Ovary (tissue), 7 donors: ENCODE measurements at regions not wholly inside any gene's neighbourhood (a gene's known extent, or its start where the extent isn't known, plus 50 kb on each side); places are given as distances from the start of the nearest gene placed in this dataset.

Experiments used
- DNase-seq, 5 donors: peaks; one replicate each; pipeline ENCODE4 v3.0.0-alpha.2; 2019 to 2020
- H3K27ac ChIP-seq, 2 donors: fragments of 200-600 bp; one replicate each; pipeline versions ENCODE4 v1.5.1 to v1.8.0; 2019 to 2022
- H3K27me3 ChIP-seq: fragments of 200-600 bp; one replicate; pipeline ENCODE4 v1.8.0; 2022
- H3K36me3 ChIP-seq: fragments of 200-600 bp; sonication (generic); one replicate; pipeline ENCODE4 v1.5.1; 2019
- H3K4me1 ChIP-seq: one replicate; pipeline ENCODE4 v1.8.1; 2013; ENCODE audit warnings: mild to moderate bottlenecking, moderate library complexity; ENCODE audit not compliant: insufficient read depth
- H3K4me3 ChIP-seq: fragments of 200-600 bp; sonication (generic); one replicate; pipeline ENCODE4 v1.5.1; 2017
- H3K9me3 ChIP-seq, 2 donors: fragments of 200-600 bp in 1 of 2; sonication (generic) in 1 of 2; one replicate each; pipeline versions ENCODE4 v1.5.1 to v1.8.1; 2013 to 2019; ENCODE audit warnings: mild to moderate bottlenecking in 1 of 2, moderate library complexity in 1 of 2
- EP300 ChIP-seq: sonication (generic); formaldehyde crosslinking; IDR thresholded peaks from one replicate; pipeline ENCODE4 v1.6.1; 2017; ENCODE audit warnings: antibody characterized with exemption
- POLR2A ChIP-seq: fragments of 450-650 bp; IDR thresholded peaks from one replicate; pipeline ENCODE4 v1.6.1; 2017; ENCODE audit warnings: antibody characterized with exemption, mild to moderate bottlenecking, moderate library complexity
- WGBS, 3 donors: extraction: QIAGEN DNeasy Blood & Tissue Kit in 1 of 3; methylation state at CpG; one replicate each; pipeline versions ENCODE4 v1.1.5 to v1.1.7; 2013 to 2017; 5-methylcytosine and 5-hydroxymethylcytosine counted together
- intact Hi-C, 4 donors: fragments of 100-400 bp; cut with DNase I; formaldehyde crosslinking; loops; one replicate each; pipeline versions ENCODE4 v1.11.0 to v1.15.1; 2022 to 2023
- TF ChIP-seq, protein P1 (sequence below), 3 donors: fragments of 450-650 bp in 2 of 3; fragments of 200-600 bp in 1 of 3; IDR thresholded peaks; one replicate each; pipeline versions ENCODE4 v1.5.1 to v1.8.0; 2016 to 2022; ENCODE audit warnings: antibody characterized with exemption in 3 of 3, mild to moderate bottlenecking in 1 of 3
- donor health status: DM: no; HTN: no; CAD: no; lungs with moderate emphysema.
- donor health status: DM: no; HTN: no; CAD: no.
- donor health status: Bipolar disorder and iron deficiency.
- donor health status: DM: no; HTN: no; CAD: no.
- donor health status: DM: yes; HTN: yes; CAD: no.

DNA sequence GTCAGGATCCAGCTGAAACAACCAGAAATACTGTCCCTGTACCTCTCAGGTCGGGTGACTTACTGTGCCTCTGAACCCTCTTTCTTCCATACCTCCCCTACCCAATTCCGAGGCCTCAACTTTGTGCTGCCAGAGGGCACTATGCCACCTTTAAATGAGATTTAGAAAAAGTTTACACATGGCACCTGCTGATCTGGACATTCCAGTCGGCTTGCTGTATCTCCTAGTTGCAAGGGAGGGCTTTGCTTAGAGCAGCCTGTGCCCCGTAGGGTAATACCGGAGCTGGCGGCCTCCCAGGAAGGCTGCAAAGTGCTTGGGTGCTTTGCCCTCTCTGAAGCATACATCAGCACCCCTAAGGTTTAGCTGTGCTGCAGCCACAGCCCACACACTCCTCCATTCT lies 306.0 kb upstream of the RBFOX1 start:
- WGBS, 3 donors = 55 to 75% (median 72%) methylated on average over 4 to 6 of the region's 6 CpGs
- Histone ChIP-seq H3K4me3 (no peak overlapping the region), H3K27ac (no peak overlapping the region), H3K27me3 (no peaks in the 10 kb centered on the region), H3K36me3 (no peaks in the 10 kb centered on the region), H3K4me1 (no peaks in the 10 kb centered on the region), H3K9me3 (no peaks in the 10 kb centered on the region)
- intact Hi-C loops = no loop called here
- DNase-seq = no peak
- TF ChIP-seq EP300 (no peak), POLR2A (no peak)
- TF ChIP-seq, protein P1, sequence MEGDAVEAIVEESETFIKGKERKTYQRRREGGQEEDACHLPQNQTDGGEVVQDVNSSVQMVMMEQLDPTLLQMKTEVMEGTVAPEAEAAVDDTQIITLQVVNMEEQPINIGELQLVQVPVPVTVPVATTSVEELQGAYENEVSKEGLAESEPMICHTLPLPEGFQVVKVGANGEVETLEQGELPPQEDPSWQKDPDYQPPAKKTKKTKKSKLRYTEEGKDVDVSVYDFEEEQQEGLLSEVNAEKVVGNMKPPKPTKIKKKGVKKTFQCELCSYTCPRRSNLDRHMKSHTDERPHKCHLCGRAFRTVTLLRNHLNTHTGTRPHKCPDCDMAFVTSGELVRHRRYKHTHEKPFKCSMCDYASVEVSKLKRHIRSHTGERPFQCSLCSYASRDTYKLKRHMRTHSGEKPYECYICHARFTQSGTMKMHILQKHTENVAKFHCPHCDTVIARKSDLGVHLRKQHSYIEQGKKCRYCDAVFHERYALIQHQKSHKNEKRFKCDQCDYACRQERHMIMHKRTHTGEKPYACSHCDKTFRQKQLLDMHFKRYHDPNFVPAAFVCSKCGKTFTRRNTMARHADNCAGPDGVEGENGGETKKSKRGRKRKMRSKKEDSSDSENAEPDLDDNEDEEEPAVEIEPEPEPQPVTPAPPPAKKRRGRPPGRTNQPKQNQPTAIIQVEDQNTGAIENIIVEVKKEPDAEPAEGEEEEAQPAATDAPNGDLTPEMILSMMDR (IDR thresholded peaks at IDR 0.05) = no peak

DNA sequence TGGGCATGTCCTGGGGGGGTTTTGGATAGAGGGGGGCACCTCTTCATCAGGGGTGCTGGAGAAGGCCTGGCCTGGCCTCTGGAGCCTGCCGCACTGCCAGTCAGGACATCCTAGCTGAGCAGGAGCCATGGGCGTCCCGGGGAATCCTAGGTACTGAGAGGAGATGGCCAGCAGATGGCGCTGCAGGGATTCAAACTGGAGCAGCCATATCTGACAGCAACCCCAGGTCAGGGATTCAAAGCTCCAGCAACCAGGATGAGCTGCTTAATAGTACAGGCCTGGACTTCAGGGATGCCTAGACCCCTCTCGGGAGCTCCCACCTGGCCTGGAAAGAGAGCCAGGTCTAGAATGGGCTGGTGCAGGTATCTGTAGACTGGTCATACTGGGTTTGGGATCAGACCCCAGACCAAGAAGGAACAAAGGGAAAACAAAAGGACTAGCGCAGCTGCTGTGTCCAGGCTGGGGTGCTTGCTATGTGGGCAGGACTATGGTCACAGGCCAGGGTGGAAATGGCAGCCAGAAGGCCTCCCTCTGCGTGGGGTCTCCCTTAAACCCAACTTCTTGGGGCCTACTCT lies 306.9 kb upstream of the RBFOX1 start:
- intact Hi-C loops = no loop called here
- Histone ChIP-seq H3K4me3 (no peak overlapping the region), H3K36me3 (no peaks in the 10 kb centered on the region), H3K9me3 (no peaks in the 10 kb centered on the region), H3K4me1 (no peaks in the 10 kb centered on the region), H3K27ac (no peak overlapping the region), H3K27me3 (no peaks in the 10 kb centered on the region)
- 25 to 32% (median 32%) methylated on average over 7 of the region's 7 CpGs for WGBS, 3 donors
- no peak for TF ChIP-seq POLR2A
- TF ChIP-seq, protein P1 (IDR thresholded peaks at IDR 0.05) = peak in 1 of 3 donors; percentile 28
- DNase-seq = peak in 4 of 5 donors; percentile 25 to 73 (median 50)

DNA sequence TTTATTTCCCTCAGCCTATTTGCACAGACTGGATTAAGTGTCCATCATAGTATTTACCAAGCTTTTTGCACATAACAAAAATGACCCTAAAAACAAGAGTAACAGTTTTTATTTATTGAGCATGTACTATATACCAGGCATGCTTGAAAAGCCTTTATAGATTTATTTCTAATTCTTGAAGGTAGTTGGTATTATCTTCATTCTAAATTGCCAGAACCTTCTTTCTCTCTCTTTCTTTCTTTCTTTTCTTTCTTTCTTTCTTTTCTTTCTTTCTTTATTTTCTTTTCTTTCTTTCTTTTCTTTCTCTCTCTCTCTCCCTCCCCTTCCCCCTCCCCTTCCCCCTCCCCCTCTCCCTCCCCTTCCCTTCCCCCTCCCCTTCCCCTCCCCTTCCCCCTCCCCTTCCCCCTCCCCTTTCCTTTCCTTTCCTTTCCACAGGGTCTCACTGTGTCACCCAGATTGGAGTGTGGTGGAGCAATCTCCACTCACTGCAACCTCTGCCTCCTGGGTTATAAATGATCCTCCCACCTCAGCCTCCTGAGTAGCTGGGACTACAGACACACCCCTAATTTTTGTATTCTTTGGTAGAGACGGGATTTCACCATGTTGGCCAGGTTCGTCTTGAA lies 310.9 kb upstream of the RBFOX1 start:
- no peak for DNase-seq
- H3K27ac ChIP-seq = no peak overlapping the region
- no peaks in the 10 kb centered on the region for H3K9me3 ChIP-seq
- no peaks in the 10 kb centered on the region for H3K36me3 ChIP-seq
- no peaks in the 10 kb centered on the region for H3K27me3 ChIP-seq
- TF ChIP-seq POLR2A = no peak
- TF ChIP-seq, protein P1 (IDR thresholded peaks at IDR 0.05) = no peak
- no peak for TF ChIP-seq EP300
- no peak overlapping the region for H3K4me3 ChIP-seq
- H3K4me1 ChIP-seq = no peaks in the 10 kb centered on the region
- WGBS, 3 donors = 70 to 87% (median 85%) methylated on average over 2 of the region's 2 CpGs
- intact Hi-C loops = no loop called here

DNA sequence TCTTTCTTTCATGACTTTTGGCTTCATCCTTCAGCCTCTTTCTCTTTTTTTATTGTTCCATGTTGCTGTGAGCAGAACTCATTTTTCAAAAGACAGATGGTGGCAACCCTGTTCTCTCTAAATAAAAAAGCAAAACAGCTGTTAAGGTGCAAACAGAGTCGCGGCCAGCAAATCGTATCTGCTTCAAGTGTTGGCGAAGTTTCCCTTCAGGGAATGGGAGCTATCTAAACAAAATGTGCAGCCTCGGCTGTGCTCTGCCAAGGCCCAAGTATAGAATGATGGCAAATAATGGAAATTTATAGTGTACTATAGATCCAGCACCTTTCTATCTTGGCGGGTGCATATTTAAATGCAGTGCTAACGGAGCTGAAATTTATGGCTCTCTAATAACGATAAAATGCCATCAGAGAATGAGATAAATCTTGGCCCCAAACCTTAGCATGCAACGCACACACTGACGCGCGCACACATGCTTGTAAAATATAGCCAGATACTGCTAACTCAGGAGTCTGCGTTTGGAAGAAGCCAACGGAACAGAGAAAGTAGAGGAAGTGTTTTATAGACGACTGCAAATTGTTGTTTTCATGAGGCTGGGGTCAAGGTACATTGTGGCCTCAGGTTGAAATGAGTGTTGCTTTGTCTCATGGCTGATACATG lies 315.5 kb upstream of the RBFOX1 start:
- H3K36me3 ChIP-seq = no peaks in the 10 kb centered on the region
- H3K9me3 ChIP-seq = no peaks in the 10 kb centered on the region
- intact Hi-C loops = loop anchor here in 1 of 4 donors (5.0 kb wide), 1 partner anchor 100 kb away; no protein-coding TSS in a partner anchor
- TF ChIP-seq, protein P1 (IDR thresholded peaks at IDR 0.05) = no peak
- TF ChIP-seq EP300 (no peak), POLR2A (no peak)
- 33 to 46% (median 36%) methylated on average over 15 of the region's 15 CpGs for WGBS, 3 donors
- no peak overlapping the region for H3K27ac ChIP-seq
- H3K4me1 ChIP-seq = no peaks in the 10 kb centered on the region
- H3K4me3 ChIP-seq = no peak overlapping the region
- DNase-seq = no peak
- H3K27me3 ChIP-seq = no peaks in the 10 kb centered on the region
